ENCODE measurements at regions not wholly inside any gene's neighbourhood (a gene's known extent, or its start where the extent isn't known, plus 50 kb on each side); places are given as distances from the start of the nearest gene placed in this dataset.

DNA sequence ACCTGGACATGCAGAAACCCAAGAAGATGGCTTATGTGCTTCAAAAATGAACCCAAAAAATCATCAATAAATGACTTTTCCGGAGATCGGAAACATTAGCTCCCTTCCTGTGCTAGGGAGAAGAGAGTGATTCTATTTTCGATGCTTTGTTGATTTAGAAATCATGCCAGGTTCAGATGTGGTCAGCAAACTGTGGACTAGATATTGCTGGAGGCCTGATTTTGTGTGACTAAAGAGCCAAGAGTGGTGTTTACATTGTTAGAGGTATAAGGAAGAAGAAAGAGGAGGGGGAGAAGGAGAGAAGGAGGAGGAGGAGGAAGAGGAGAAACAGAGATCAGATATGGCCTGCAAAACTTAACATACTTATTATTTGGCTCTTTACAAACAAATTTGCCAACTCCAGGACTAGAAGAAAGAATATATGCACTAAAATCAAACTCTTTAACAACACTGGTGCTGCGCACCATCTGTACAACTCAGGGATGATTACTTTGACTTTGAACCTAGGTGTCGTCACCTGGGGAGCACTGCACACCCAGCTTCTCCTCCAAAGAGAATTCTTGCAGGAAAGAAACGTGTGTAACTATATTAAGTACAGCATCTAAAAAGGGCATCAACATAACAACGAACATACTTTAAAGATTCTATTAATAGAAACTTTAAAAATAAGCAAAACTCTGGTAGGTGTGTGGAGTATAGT, 664.9 kb upstream of the LCORL start:
- 97% methylated on average over 6 of the region's 7 CpGs for WGBS
- no peak overlapping the region for H3K18ac ChIP-seq (ENCODE audit: low read depth in 1 of 2, low read length in 2 of 2)
- no peak overlapping the region for H3K4me2 ChIP-seq (ENCODE audit: low read length, poor library complexity, severe bottlenecking)
- H2BK15ac ChIP-seq (ENCODE audit: low read depth, poor library complexity, severe bottlenecking): no peak overlapping the region
- H3K27ac ChIP-seq (ENCODE audit: low read length, poor library complexity, severe bottlenecking): no peak overlapping the region
- no peak overlapping the region for H2BK5ac ChIP-seq (ENCODE audit: low read depth, low read length, poor library complexity, severe bottlenecking)
- no peak for DNase-seq
- H2BK12ac ChIP-seq (ENCODE audit: low read length in 2 of 2): no peak overlapping the region
- no peak overlapping the region for H4K91ac ChIP-seq (ENCODE audit: low read length)
- peaks cover 2% of the 10 kb centered on the region for H3K4me1 ChIP-seq (ENCODE audit: control insufficient read depth, insufficient read depth, low read depth, low read length)
- H3K9ac ChIP-seq (ENCODE audit: low read length): no peak overlapping the region
- H3K79me1 ChIP-seq (replicated peaks; ENCODE audit: low read length, poor library complexity, severe bottlenecking): no peaks in the 10 kb centered on the region
- H3K4ac ChIP-seq (ENCODE audit: low read depth in 1 of 2, low read length in 2 of 2): no peak overlapping the region
- H3K36me3 ChIP-seq (ENCODE audit: control insufficient read depth in 1 of 2, insufficient read depth in 2 of 2, low read depth in 1 of 2, low read length in 2 of 2): no peaks in the 10 kb centered on the region
- no peak overlapping the region for H3K14ac ChIP-seq (ENCODE audit: low read length in 2 of 2)
- no peak overlapping the region for H2AK5ac ChIP-seq (ENCODE audit: low read length, severe bottlenecking)
- H3K23ac ChIP-seq (ENCODE audit: low read length in 2 of 2): no peak overlapping the region
- H4K8ac ChIP-seq (ENCODE audit: low read length): no peak overlapping the region
- H3K9me3 ChIP-seq (ENCODE audit: control insufficient read depth, low read length): no peaks in the 10 kb centered on the region
- H2BK120ac ChIP-seq (ENCODE audit: low read depth, low read length): no peak overlapping the region
- no peak overlapping the region for H3K4me3 ChIP-seq (ENCODE audit: insufficient read depth in 1 of 2, low read depth in 1 of 2, low read length in 2 of 2)
- H2AFZ ChIP-seq (ENCODE audit: low read depth, low read length): no peak overlapping the region
- no peaks in the 10 kb centered on the region for H3K27me3 ChIP-seq (ENCODE audit: control insufficient read depth in 1 of 2, insufficient read depth in 1 of 2, low read length in 2 of 2)

DNA sequence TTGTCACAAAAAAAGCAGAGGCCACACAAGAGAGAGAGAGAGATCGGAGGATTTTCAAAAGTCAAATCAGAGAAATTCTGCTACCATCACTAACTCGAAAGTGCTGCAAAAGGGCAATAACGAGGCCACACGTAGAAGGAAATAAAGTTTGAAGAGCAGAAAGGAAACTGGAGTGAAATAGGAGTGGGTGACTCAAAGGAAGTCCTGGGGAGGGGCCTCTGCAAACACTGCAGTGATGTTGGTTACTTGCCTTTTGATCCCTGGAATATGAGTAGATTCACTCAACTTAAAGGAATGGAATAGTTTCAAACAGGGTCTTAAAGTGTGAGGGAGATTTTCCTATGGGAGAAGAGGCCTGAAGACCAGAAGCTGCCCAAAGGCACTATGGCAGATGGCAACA, 663.4 kb upstream of the LCORL start:
- Histone ChIP-seq H3K4me1 (ENCODE audit: control insufficient read depth, insufficient read depth, low read depth, low read length) (no peaks in the 10 kb centered on the region), H2BK5ac (ENCODE audit: low read depth, low read length, poor library complexity, severe bottlenecking) (no peak overlapping the region), H2AK5ac (ENCODE audit: low read length, severe bottlenecking) (no peak overlapping the region), H3K4me3 (ENCODE audit: insufficient read depth in 1 of 2, low read depth in 1 of 2, low read length in 2 of 2) (no peak overlapping the region), H3K9ac (ENCODE audit: low read length) (no peak overlapping the region), H3K23ac (ENCODE audit: low read length in 2 of 2) (no peak overlapping the region), H3K9me3 (ENCODE audit: control insufficient read depth, low read length) (no peaks in the 10 kb centered on the region), H3K14ac (ENCODE audit: low read length in 2 of 2) (no peak overlapping the region), H2BK15ac (ENCODE audit: low read depth, poor library complexity, severe bottlenecking) (no peak overlapping the region), H4K91ac (ENCODE audit: low read length) (no peak overlapping the region), H3K4ac (ENCODE audit: low read depth in 1 of 2, low read length in 2 of 2) (no peak overlapping the region), H2BK12ac (ENCODE audit: low read length in 2 of 2) (no peak overlapping the region), H4K8ac (ENCODE audit: low read length) (no peak overlapping the region), H3K27me3 (ENCODE audit: control insufficient read depth in 1 of 2, insufficient read depth in 1 of 2, low read length in 2 of 2) (no peaks in the 10 kb centered on the region), H3K18ac (ENCODE audit: low read depth in 1 of 2, low read length in 2 of 2) (no peak overlapping the region), H2AFZ (ENCODE audit: low read depth, low read length) (no peak overlapping the region), H3K79me1 (replicated peaks; ENCODE audit: low read length, poor library complexity, severe bottlenecking) (no peaks in the 10 kb centered on the region), H3K36me3 (ENCODE audit: control insufficient read depth in 1 of 2, insufficient read depth in 2 of 2, low read depth in 1 of 2, low read length in 2 of 2) (no peaks in the 10 kb centered on the region), H2BK120ac (ENCODE audit: low read depth, low read length) (no peak overlapping the region), H3K27ac (ENCODE audit: low read length, poor library complexity, severe bottlenecking) (no peak overlapping the region), H3K4me2 (ENCODE audit: low read length, poor library complexity, severe bottlenecking) (no peak overlapping the region)
- WGBS: 85% methylated on average over 3 of the region's 4 CpGs
- no peak for DNase-seq

DNA sequence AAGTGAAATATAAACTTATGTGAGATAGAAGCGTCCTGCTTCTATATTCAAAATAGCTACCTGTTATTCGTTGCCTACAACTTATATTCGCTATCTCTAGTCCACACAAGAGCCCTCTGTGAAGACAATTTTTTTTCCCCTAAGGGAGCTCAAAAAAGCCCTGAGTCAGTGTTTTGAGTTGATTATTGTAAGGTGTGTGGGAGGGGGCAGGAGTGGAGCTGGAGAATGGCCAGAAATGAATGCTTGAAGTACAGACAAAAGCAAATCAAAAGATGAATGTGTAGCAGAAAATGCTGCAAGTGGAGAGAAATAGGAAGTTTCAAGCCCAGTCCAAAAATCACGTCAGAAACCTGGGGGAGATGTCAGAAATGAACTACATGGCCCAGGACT, 655.0 kb upstream of the LCORL start:
- H3K9ac ChIP-seq (ENCODE audit: low read length): no peak overlapping the region
- no peak overlapping the region for H2BK12ac ChIP-seq (ENCODE audit: low read length in 2 of 2)
- no peak overlapping the region for H2BK120ac ChIP-seq (ENCODE audit: low read depth, low read length)
- no peak overlapping the region for H3K4me3 ChIP-seq (ENCODE audit: insufficient read depth in 1 of 2, low read depth in 1 of 2, low read length in 2 of 2)
- H3K9me3 ChIP-seq (ENCODE audit: control insufficient read depth, low read length): no peaks in the 10 kb centered on the region
- WGBS: 43% methylated on average over 1 of the region's 4 CpGs
- H4K91ac ChIP-seq (ENCODE audit: low read length): no peak overlapping the region
- H2BK15ac ChIP-seq (ENCODE audit: low read depth, poor library complexity, severe bottlenecking): no peak overlapping the region
- no peak overlapping the region for H3K4ac ChIP-seq (ENCODE audit: low read depth in 1 of 2, low read length in 2 of 2)
- no peaks in the 10 kb centered on the region for H3K79me1 ChIP-seq (replicated peaks; ENCODE audit: low read length, poor library complexity, severe bottlenecking)
- H3K14ac ChIP-seq (ENCODE audit: low read length in 2 of 2): no peak overlapping the region
- no peak overlapping the region for H4K8ac ChIP-seq (ENCODE audit: low read length)
- H3K27ac ChIP-seq (ENCODE audit: low read length, poor library complexity, severe bottlenecking): no peak overlapping the region
- no peaks in the 10 kb centered on the region for H3K4me1 ChIP-seq (ENCODE audit: control insufficient read depth, insufficient read depth, low read depth, low read length)
- no peak overlapping the region for H3K18ac ChIP-seq (ENCODE audit: low read depth in 1 of 2, low read length in 2 of 2)
- no peak overlapping the region for H3K4me2 ChIP-seq (ENCODE audit: low read length, poor library complexity, severe bottlenecking)
- no peak for DNase-seq
- H3K23ac ChIP-seq (ENCODE audit: low read length in 2 of 2): no peak overlapping the region
- no peak overlapping the region for H2BK5ac ChIP-seq (ENCODE audit: low read depth, low read length, poor library complexity, severe bottlenecking)
- H3K27me3 ChIP-seq (ENCODE audit: control insufficient read depth in 1 of 2, insufficient read depth in 1 of 2, low read length in 2 of 2): no peaks in the 10 kb centered on the region
- no peak overlapping the region for H2AK5ac ChIP-seq (ENCODE audit: low read length, severe bottlenecking)
- no peak overlapping the region for H2AFZ ChIP-seq (ENCODE audit: low read depth, low read length)
- H3K36me3 ChIP-seq (ENCODE audit: control insufficient read depth in 1 of 2, insufficient read depth in 2 of 2, low read depth in 1 of 2, low read length in 2 of 2): no peaks in the 10 kb centered on the region

DNA sequence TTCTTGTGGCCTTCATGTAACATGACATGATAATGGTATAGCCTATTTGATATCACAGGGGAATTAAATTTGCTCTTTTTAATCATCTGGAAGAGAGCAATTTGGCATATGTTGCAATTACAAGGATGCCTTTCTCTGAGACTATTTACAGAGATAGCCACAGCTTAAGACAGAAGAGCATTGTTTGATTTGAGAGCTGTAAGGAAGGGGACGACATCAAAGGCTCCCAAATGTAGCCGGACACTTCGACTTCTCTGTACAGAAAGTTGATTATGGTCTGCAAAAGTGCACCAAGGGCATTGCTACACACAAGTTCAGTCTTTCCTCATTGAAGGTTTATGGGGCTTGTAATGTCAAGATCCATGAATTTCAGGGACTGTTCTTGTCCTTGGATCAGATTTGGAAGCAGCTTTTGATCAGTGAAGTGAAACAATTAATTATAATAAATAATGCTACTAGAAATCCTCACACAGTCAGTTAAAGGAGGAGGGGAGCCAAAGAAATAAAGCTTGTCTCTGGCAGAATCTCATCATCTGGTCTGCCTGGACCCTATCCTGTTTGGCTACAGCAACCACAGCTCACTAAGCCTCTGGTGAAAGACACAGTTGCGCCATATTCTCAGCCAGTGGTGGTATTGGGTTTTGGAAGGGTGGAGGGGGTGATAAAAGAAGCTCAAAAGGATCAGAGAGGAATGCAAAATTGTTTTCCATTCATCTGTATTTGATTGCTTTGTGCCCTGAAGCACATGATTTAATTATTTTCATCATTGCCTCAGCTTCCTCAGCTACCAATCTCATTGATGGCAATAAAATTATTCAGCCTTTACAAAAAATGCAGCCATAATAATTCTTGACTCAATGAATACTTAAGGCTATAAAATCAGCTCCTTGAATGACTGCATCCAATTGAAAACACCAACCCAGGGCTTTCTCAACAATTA, 654.3 kb upstream of the LCORL start:
- no peak overlapping the region for H2AFZ ChIP-seq (ENCODE audit: low read depth, low read length)
- no peak overlapping the region for H2AK5ac ChIP-seq (ENCODE audit: low read length, severe bottlenecking)
- H3K9me3 ChIP-seq (ENCODE audit: control insufficient read depth, low read length): no peaks in the 10 kb centered on the region
- no peak overlapping the region for H3K4ac ChIP-seq (ENCODE audit: low read depth in 1 of 2, low read length in 2 of 2)
- H4K91ac ChIP-seq (ENCODE audit: low read length): no peak overlapping the region
- H3K23ac ChIP-seq (ENCODE audit: low read length in 2 of 2): no peak overlapping the region
- no peaks in the 10 kb centered on the region for H3K4me1 ChIP-seq (ENCODE audit: control insufficient read depth, insufficient read depth, low read depth, low read length)
- no peak overlapping the region for H3K4me2 ChIP-seq (ENCODE audit: low read length, poor library complexity, severe bottlenecking)
- H2BK15ac ChIP-seq (ENCODE audit: low read depth, poor library complexity, severe bottlenecking): no peak overlapping the region
- no peak overlapping the region for H2BK12ac ChIP-seq (ENCODE audit: low read length in 2 of 2)
- H3K9ac ChIP-seq (ENCODE audit: low read length): no peak overlapping the region
- WGBS: 87% methylated on average over 4 of the region's 4 CpGs
- DNase-seq: no peak
- no peaks in the 10 kb centered on the region for H3K36me3 ChIP-seq (ENCODE audit: control insufficient read depth in 1 of 2, insufficient read depth in 2 of 2, low read depth in 1 of 2, low read length in 2 of 2)
- no peak overlapping the region for H3K4me3 ChIP-seq (ENCODE audit: insufficient read depth in 1 of 2, low read depth in 1 of 2, low read length in 2 of 2)
- no peaks in the 10 kb centered on the region for H3K79me1 ChIP-seq (replicated peaks; ENCODE audit: low read length, poor library complexity, severe bottlenecking)
- H3K18ac ChIP-seq (ENCODE audit: low read depth in 1 of 2, low read length in 2 of 2): no peak overlapping the region
- H3K14ac ChIP-seq (ENCODE audit: low read length in 2 of 2): no peak overlapping the region
- H3K27ac ChIP-seq (ENCODE audit: low read length, poor library complexity, severe bottlenecking): no peak overlapping the region
- no peak overlapping the region for H2BK120ac ChIP-seq (ENCODE audit: low read depth, low read length)
- no peak overlapping the region for H4K8ac ChIP-seq (ENCODE audit: low read length)
- H2BK5ac ChIP-seq (ENCODE audit: low read depth, low read length, poor library complexity, severe bottlenecking): no peak overlapping the region
- H3K27me3 ChIP-seq (ENCODE audit: control insufficient read depth in 1 of 2, insufficient read depth in 1 of 2, low read length in 2 of 2): no peaks in the 10 kb centered on the region

Measured in mesenchymal stem cell (in vitro differentiated cells and primary cell).